Astrocyte of the spinal cord (primary cell): ENCODE measurements at regions not wholly inside any gene's neighbourhood (a gene's known extent, or its start where the extent isn't known, plus 50 kb on each side); places are given as distances from the start of the nearest gene placed in this dataset.
A peak's percentile ranks its signal among the peaks of the same experiment; 100 is the strongest.

Source experiments
- DNase-seq: peaks from one replicate; pipeline ENCODE4 v3.0.0; 2011; ENCODE audit warnings: low read depth, low spot score
- H3K4me3 ChIP-seq: 2 replicates; pipeline ENCODE4 v1.5.1; 2011; ENCODE audit warnings: low read depth, mild to moderate bottlenecking, low read length, moderate library complexity
- CTCF ChIP-seq: IDR thresholded peaks from 2 replicates; pipeline ENCODE4 v1.5.1; 2012; ENCODE audit warnings: low read depth, mild to moderate bottlenecking, low read length, inconsistent platforms
- in situ Hi-C: cut with HindIII; loops from 2 replicates; pipeline ENCODE4 v1.10.0; 2017; ENCODE audit warnings: low sequenced_read_pairs

DNA sequence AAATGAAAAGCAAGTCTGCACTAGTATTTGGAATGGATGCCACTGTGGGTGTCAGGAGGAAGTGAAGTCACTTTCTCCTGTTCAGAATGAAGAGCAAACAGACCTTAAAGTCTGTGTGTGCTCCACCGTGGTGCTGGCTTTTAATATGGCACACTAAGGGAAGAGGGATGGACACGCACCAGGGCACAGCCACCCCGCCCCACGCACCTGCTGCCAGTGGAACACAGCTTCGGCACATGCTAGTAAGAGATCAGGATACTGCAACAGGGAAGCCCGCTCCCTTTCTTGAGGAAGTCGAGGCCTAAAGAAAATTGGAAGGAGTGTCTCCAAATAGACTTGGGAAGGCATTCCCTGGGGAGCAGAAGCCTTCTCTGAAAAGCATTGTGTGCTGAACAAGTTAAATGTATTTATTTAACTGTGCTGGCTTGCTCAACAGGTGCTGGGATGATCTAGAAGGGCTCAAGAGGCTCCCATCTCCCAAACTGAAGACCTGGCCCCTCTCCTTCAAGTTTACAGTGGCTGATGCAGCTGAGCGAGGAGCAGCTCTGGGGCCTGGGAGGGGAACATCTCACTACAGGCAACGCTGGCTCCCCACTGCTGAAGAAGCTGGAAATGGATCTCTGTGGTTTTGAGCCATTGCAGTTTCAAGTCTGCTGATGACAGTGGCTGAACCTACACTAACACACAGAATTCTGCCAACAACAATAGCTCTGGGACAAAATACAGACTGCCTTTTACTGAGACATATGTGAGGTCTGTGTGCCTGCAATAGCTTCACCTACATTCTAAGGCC, 504.6 kb upstream of the B3GAT1 start:
- no peak for TF ChIP-seq CTCF
- DNase-seq, result peak; percentile 24
- no peak overlapping the region for H3K4me3 ChIP-seq
- in situ Hi-C loops, result no loop called here

DNA sequence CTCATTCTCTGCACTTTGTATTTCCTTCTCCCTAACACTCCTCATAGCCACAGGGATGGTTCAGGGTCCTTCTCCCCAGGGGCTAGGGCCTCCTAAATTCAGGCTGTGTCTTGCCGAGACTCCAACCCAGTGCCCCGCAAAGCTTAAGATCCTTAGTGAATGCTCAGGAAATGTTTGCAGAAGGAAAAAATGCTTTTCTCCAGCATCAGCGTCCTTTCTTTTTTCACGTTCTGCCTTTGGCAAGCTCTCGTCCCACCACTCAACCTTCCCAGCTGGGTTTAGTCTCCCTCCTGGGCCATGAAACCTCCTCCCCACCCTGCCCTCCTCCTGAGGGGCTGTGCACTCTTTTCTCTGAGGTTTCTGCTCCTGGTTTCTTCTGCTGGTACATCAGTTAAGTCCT, 503.8 kb upstream of the B3GAT1 start:
- no peak for DNase-seq
- in situ Hi-C loops, result no loop called here

DNA sequence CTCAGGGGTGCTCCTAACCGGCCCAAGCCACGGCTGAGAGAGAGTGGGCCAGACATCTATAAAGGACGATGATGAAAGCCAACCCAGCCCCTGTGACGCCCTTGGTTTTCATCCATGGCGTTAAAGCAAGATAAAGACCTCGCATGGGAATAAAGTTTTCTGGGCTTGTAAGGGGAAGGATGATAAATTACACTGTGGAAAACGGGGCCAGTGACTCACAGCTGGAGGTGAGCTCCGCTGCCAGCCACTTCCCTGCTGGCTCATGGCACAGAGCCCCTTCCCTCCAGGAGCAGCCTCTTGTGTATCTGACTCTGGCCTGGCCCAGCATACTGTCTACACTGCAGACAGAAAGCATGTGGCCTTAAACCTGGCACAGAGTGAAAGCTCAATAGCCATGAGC, 503.2 kb upstream of the B3GAT1 start:
- TF ChIP-seq CTCF, result no peak
- in situ Hi-C loops, result no loop called here
- no peak overlapping the region for H3K4me3 ChIP-seq
- peak; percentile 29 for DNase-seq

More for the DNA sequence above, 503.8 kb upstream of the B3GAT1 start:
- no peak for TF ChIP-seq CTCF
- H3K4me3 ChIP-seq, result no peak overlapping the region

- in situ Hi-C loops, result no loop called here
- TF ChIP-seq CTCF, result no peak
- H3K4me3 ChIP-seq, result no peak overlapping the region
- no peak for DNase-seq
These were observed 502.1 kb upstream of the B3GAT1 start for GRCh38 chr11:134913999-134914590.

DNA sequence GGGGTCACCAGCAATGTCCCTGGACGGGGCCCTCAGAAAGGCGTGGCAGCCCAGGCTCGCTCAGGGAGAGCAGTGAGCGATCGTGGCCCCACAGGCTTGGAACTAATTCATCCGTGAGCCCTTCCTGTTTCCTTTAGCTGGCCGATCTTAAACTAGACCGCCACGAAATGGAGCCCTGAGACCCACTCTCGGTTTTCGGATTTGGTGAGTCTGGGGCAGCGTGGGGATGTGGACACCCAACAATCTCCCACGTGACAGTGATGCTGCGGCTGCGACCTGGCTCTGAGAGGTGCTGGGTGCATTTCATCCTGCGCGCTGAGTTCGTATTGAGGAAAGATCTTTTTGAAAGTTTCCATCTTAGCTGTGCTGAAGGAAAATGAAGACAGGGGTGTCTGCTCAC, 501.3 kb upstream of the B3GAT1 start:
- DNase-seq, result no peak
- H3K4me3 ChIP-seq, result no peak overlapping the region
- in situ Hi-C loops, result no loop called here
- no peak for TF ChIP-seq CTCF

DNA sequence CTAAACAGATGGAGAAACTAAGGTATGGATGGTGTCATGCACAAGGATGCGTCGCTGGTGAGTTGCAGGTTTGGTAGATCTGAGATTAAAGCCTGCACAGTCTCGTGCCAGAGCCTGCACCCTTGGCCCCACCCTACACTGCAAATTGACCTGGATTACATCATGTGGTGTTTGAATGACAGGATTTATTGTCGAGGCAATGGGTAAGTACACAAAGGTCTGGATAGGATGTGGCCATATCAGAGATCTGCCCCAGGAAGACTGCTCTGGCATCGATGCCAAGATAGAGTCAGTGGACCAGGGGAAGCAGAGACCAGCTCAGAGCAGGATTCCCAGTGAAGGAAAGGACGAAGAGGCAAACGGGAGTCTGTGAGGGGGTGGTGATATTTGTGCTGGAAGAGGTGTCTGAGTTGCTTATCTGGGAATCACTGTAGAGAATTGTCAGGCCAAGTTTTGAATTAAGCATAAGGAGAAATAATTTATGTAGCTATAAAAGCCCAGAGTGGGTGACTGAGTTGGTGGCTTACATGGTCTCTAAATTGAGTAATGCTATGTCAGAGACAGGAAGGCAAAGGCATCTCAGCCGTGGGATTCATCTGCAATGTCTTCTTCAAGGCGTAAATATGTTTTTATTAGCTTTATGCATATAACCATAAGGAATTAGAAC, 499.6 kb upstream of the B3GAT1 start:
- TF ChIP-seq CTCF, result no peak
- in situ Hi-C loops, result no loop called here

More for the DNA sequence above, 499.6 kb upstream of the B3GAT1 start:
- no peak overlapping the region for H3K4me3 ChIP-seq
- no peak for DNase-seq
